ENCODE measurements at regions not wholly inside any gene's neighbourhood (a gene's known extent, or its start where the extent isn't known, plus 50 kb on each side); places are given as distances from the start of the nearest gene placed in this dataset.

DNA sequence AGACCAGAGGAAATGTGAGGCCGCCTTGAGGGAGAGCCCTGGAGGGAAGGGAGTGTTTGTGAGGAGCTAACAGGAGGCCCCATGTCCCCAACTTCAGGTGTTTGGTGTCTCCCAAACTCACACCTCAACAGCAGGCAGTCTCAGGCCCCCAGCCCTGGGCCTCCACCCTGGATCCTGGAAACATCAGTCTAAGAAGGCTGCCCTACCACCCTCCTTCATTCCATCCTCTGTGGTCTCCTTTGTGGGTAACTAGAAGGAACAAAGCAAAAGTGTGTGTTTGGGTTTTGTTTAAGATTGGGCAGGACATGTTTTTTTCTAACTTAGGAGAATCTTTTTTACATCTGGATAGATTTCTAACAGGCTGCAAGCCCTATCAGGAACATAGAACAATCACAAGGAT is 404.3 kb downstream of the BCL11A start:
- peaks cover 4% of the 10 kb centered on the region for H3K9me3 ChIP-seq
- TF ChIP-seq, protein P1, sequence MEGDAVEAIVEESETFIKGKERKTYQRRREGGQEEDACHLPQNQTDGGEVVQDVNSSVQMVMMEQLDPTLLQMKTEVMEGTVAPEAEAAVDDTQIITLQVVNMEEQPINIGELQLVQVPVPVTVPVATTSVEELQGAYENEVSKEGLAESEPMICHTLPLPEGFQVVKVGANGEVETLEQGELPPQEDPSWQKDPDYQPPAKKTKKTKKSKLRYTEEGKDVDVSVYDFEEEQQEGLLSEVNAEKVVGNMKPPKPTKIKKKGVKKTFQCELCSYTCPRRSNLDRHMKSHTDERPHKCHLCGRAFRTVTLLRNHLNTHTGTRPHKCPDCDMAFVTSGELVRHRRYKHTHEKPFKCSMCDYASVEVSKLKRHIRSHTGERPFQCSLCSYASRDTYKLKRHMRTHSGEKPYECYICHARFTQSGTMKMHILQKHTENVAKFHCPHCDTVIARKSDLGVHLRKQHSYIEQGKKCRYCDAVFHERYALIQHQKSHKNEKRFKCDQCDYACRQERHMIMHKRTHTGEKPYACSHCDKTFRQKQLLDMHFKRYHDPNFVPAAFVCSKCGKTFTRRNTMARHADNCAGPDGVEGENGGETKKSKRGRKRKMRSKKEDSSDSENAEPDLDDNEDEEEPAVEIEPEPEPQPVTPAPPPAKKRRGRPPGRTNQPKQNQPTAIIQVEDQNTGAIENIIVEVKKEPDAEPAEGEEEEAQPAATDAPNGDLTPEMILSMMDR (IDR thresholded peaks at IDR 0.05), result no peak
- H3K36me3 ChIP-seq (ENCODE audit: low read depth), result no peaks in the 10 kb centered on the region
- no peaks in the 10 kb centered on the region for H3K4me1 ChIP-seq (ENCODE audit: low read depth)
- DNase-seq (no peak), ATAC-seq (no peak)
- intact Hi-C loops (cut with DNase I, micrococcal nuclease), result no loop called here
- no peak overlapping the region for H3K4me3 ChIP-seq

- Histone ChIP-seq H3K4me3 (no peak overlapping the region), H3K36me3 (ENCODE audit: low read depth) (no peaks in the 10 kb centered on the region), H3K4me1 (ENCODE audit: low read depth) (no peaks in the 10 kb centered on the region), H3K9me3 (peaks cover 4% of the 10 kb centered on the region)
- ATAC-seq (no peak), DNase-seq (no peak)
- TF ChIP-seq, protein P1 (IDR thresholded peaks at IDR 0.05), result no peak
- intact Hi-C loops (cut with DNase I, micrococcal nuclease), result no loop called here
These were observed 404.7 kb downstream of the BCL11A start for GRCh38 chr2:60148716-60149115.

DNA sequence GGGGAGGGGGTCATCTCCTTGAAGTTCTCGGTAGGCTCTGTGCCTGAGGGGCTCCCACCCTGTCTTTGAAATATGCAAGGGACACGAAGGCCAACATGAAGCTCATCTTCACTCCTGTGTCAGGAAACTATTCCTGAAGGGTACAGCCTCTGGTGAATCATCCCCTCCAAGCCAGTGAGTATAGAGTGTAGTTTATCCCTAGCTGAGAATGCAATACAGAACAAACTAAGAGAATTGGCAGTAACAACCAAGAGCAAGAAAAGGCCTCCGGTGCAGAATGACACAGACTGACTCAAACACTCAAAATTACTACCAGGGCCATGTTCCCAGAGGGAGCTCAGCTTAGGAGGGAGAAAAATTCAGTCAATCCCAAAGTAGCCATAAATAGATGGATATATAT is 413.3 kb downstream of the BCL11A start:
- ATAC-seq (no peak), DNase-seq (no peak)
- Histone ChIP-seq H3K9me3 (no peaks in the 10 kb centered on the region), H3K4me3 (no peak overlapping the region), H3K4me1 (ENCODE audit: low read depth) (no peaks in the 10 kb centered on the region), H3K36me3 (ENCODE audit: low read depth) (no peaks in the 10 kb centered on the region)
- TF ChIP-seq, protein P1 (IDR thresholded peaks at IDR 0.05), result no peak
- intact Hi-C loops (cut with DNase I, micrococcal nuclease), result no loop called here

DNA sequence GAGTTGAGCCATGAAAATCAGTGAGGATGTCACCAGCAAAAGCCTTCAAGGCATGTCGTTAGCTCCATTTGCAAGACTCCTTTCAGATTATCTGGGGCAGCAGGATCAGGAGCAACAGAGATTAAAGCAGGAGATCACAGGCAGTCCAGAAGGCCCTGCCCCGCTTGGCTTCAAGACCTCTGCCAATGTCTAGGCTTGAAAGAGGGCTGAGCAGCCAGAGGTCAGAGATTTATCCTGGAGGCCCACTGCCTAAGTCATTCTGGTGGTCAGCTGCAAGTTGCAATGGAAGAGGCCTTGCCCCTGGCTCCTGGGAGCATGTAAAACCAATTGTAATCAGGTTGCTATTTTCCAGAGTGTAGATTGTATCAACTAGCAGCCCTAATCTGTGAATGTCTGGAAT is 416.5 kb downstream of the BCL11A start:
- Histone ChIP-seq H3K36me3 (ENCODE audit: low read depth) (no peaks in the 10 kb centered on the region), H3K4me3 (no peak overlapping the region), H3K4me1 (ENCODE audit: low read depth) (no peaks in the 10 kb centered on the region), H3K9me3 (no peaks in the 10 kb centered on the region)
- ATAC-seq (no peak), DNase-seq (no peak)
- intact Hi-C loops (cut with DNase I, micrococcal nuclease), result no loop called here
- TF ChIP-seq, protein P1 (IDR thresholded peaks at IDR 0.05), result no peak

DNA sequence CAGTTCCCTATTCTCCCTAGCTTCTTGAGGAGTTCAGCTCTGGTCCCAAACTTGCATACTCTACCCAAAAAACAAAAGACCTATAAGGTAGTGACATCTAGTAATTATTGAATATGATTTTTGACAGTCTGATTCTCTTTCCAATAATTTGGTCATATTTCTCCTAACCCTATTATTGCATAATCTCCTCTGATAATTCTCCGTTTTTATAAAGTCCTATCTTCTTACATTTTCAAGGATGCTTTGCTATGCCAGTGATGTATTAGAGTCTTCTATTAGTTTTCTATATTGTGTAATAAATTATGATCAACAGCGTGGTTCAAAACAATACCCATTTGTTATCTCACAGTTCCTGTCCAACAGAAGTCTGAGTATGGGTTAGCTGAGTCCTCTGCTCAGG is 426.3 kb downstream of the BCL11A start:
- ATAC-seq (no peak), DNase-seq (no peak)
- Histone ChIP-seq H3K4me3 (no peak overlapping the region), H3K4me1 (ENCODE audit: low read depth) (no peaks in the 10 kb centered on the region), H3K36me3 (ENCODE audit: low read depth) (no peaks in the 10 kb centered on the region), H3K9me3 (no peaks in the 10 kb centered on the region)
- TF ChIP-seq, protein P1 (IDR thresholded peaks at IDR 0.05), result no peak
- intact Hi-C loops (cut with DNase I, micrococcal nuclease), result no loop called here
